ENCODE measurements at regions not wholly inside any gene's neighbourhood (a gene's known extent, or its start where the extent isn't known, plus 50 kb on each side); places are given as distances from the start of the nearest gene placed in this dataset.

- TF ChIP-seq, protein P1, sequence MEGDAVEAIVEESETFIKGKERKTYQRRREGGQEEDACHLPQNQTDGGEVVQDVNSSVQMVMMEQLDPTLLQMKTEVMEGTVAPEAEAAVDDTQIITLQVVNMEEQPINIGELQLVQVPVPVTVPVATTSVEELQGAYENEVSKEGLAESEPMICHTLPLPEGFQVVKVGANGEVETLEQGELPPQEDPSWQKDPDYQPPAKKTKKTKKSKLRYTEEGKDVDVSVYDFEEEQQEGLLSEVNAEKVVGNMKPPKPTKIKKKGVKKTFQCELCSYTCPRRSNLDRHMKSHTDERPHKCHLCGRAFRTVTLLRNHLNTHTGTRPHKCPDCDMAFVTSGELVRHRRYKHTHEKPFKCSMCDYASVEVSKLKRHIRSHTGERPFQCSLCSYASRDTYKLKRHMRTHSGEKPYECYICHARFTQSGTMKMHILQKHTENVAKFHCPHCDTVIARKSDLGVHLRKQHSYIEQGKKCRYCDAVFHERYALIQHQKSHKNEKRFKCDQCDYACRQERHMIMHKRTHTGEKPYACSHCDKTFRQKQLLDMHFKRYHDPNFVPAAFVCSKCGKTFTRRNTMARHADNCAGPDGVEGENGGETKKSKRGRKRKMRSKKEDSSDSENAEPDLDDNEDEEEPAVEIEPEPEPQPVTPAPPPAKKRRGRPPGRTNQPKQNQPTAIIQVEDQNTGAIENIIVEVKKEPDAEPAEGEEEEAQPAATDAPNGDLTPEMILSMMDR (IDR thresholded peaks at IDR 0.05) = no peak
- no peak for TF ChIP-seq POLR2A (IDR thresholded peaks at IDR 0.05)
- H3K36me3 ChIP-seq = no peaks in the 10 kb centered on the region
Measured at GRCh38 chr2:15753811-15754702, 162.4 kb downstream of the DDX1 start.

GRCh38 chr2:15754703-15755099 is 163.0 kb downstream of the DDX1 start:
- Histone ChIP-seq H3K4me1 (no peaks in the 10 kb centered on the region), H3K27ac (no peak overlapping the region), H3K9me3 (no peaks in the 10 kb centered on the region), H3K4me3 (no peak overlapping the region), H3K36me3 (no peaks in the 10 kb centered on the region), H3K27me3 (no peaks in the 10 kb centered on the region)
- DNase-seq = no peak
- intact Hi-C loops (cut with DNase I; ENCODE audit: low total_unique reads) = no loop called here
- TF ChIP-seq, protein P1 (IDR thresholded peaks at IDR 0.05) = no peak
- TF ChIP-seq POLR2A (IDR thresholded peaks at IDR 0.05) = no peak

More at GRCh38 chr2:15753811-15754702, 162.4 kb downstream of the DDX1 start:
- intact Hi-C loops (cut with DNase I; ENCODE audit: low total_unique reads) = no loop called here
- DNase-seq = no peak
- no peak overlapping the region for H3K27ac ChIP-seq
- H3K9me3 ChIP-seq = no peaks in the 10 kb centered on the region
- H3K27me3 ChIP-seq = no peaks in the 10 kb centered on the region
- no peak overlapping the region for H3K4me3 ChIP-seq
- H3K4me1 ChIP-seq = no peaks in the 10 kb centered on the region

- H3K36me3 ChIP-seq = no peaks in the 10 kb centered on the region
- intact Hi-C loops (cut with DNase I; ENCODE audit: low total_unique reads) = no loop called here
- DNase-seq = no peak
- H3K4me1 ChIP-seq = no peaks in the 10 kb centered on the region
- H3K27me3 ChIP-seq = no peaks in the 10 kb centered on the region
- no peaks in the 10 kb centered on the region for H3K9me3 ChIP-seq
- H3K4me3 ChIP-seq = no peak overlapping the region
- no peak overlapping the region for H3K27ac ChIP-seq
- TF ChIP-seq POLR2A (IDR thresholded peaks at IDR 0.05) = no peak
- TF ChIP-seq, protein P1 (IDR thresholded peaks at IDR 0.05) = no peak
Measured at GRCh38 chr2:15755528-15755927, 163.9 kb downstream of the DDX1 start.

DNA sequence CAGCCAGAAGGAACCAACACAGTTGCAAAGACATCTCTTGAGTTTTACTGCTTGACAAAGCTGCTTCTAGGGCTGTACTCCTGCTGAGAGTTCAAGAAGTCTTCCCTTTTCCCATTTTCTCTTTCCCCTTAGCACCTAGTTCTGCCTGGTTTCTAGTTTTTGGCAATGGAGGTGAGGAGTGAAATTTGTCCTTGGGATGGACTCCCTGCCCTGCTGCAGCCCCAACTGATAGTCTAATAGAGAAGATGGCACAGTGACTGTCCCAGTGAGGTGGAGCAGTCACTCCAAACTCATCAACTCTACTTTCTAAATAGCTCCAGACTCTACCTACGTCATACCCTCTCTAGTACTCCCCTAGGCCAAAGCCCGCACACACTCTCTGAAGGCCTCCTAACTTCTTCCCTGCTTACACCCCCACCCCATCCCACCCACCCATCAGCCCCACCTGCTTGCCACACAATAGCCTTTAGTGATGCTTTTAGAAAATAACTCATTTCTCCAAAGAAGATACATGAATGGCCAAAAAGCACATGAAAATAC is 164.4 kb downstream of the DDX1 start:
- Histone ChIP-seq H3K36me3 (no peaks in the 10 kb centered on the region), H3K27ac (no peak overlapping the region), H3K27me3 (no peaks in the 10 kb centered on the region), H3K4me3 (no peak overlapping the region), H3K4me1 (no peaks in the 10 kb centered on the region), H3K9me3 (no peaks in the 10 kb centered on the region)
- TF ChIP-seq, protein P1 (IDR thresholded peaks at IDR 0.05) = no peak
- no peak for TF ChIP-seq POLR2A (IDR thresholded peaks at IDR 0.05)
- intact Hi-C loops (cut with DNase I; ENCODE audit: low total_unique reads) = no loop called here
- DNase-seq = no peak

Data from uterus (tissue), 3 donors.